ENCODE measurements at regions not wholly inside any gene's neighbourhood (a gene's known extent, or its start where the extent isn't known, plus 50 kb on each side); places are given as distances from the start of the nearest gene placed in this dataset.

DNA sequence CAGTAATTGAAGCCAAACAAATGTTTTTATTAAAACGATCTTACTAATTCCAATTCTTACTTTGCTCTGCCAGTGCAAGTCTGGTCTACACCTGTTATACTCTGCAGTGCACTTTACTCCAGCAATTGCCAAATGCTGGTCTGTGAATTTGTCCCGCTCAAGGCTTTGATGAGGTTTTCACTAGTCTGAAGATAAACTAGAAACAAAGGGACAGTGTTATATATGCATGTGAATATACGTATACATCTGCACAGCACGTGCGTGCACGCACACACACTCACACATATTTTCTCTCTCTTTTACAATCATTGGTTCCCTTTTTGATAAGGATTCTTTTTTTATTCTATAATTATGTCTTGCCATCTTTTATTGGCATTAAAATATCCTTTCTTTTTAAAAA lies 88.5 kb upstream of the LCORL start:
- TF ChIP-seq POLR2A (IDR thresholded peaks at IDR 0.05; ENCODE audit: low read length) (no peak), GATA1 (IDR thresholded peaks at IDR 0.05; ENCODE audit: low read depth, low read length) (no peak)

All from erythroblast (primary cell).